ENCODE measurements at regions not wholly inside any gene's neighbourhood (a gene's known extent, or its start where the extent isn't known, plus 50 kb on each side); places are given as distances from the start of the nearest gene placed in this dataset.

- Histone ChIP-seq H3K36me3 (no peaks in the 10 kb centered on the region), H3K27ac (no peak overlapping the region), H3K27me3 (no peaks in the 10 kb centered on the region), H3K4me3 (no peak overlapping the region), H3K9me3 (no peaks in the 10 kb centered on the region), H3K4me1 (no peaks in the 10 kb centered on the region)
- ATAC-seq, result no peak
- no peak for TF ChIP-seq CTCF (IDR thresholded peaks at IDR 0.05)
- no peak for DNase-seq
- intact Hi-C loops (cut with DNase I), result no loop called here
Observed at GRCh38 chr11:101299210-101299609, 169.6 kb upstream of the PGR start.

GRCh38 chr11:101296896-101297295 lies 167.3 kb upstream of the PGR start:
- Histone ChIP-seq H3K4me1 (no peaks in the 10 kb centered on the region), H3K4me3 (no peak overlapping the region), H3K9me3 (peaks cover 4% of the 10 kb centered on the region), H3K27ac (no peak overlapping the region), H3K36me3 (no peaks in the 10 kb centered on the region), H3K27me3 (no peaks in the 10 kb centered on the region)
- ATAC-seq (no peak), DNase-seq (no peak)
- TF ChIP-seq CTCF (IDR thresholded peaks at IDR 0.05), result no peak
- intact Hi-C loops (cut with DNase I), result no loop called here

GRCh38 chr11:101292661-101293240 lies 163.1 kb upstream of the PGR start:
- ATAC-seq, result no peak
- H3K27me3 ChIP-seq, result no peaks in the 10 kb centered on the region
- intact Hi-C loops (cut with DNase I), result no loop called here

GRCh38 chr11:101291279-101291678 lies 161.7 kb upstream of the PGR start:
- H3K36me3 ChIP-seq, result no peaks in the 10 kb centered on the region
- H3K27ac ChIP-seq, result no peak overlapping the region
- H3K9me3 ChIP-seq, result peaks cover 10% of the 10 kb centered on the region
- no peak for TF ChIP-seq CTCF (IDR thresholded peaks at IDR 0.05)
- intact Hi-C loops (cut with DNase I), result no loop called here
- no peaks in the 10 kb centered on the region for H3K4me1 ChIP-seq
- ATAC-seq (no peak), DNase-seq (no peak)
- H3K27me3 ChIP-seq, result no peaks in the 10 kb centered on the region
- no peak overlapping the region for H3K4me3 ChIP-seq

More at GRCh38 chr11:101292661-101293240, 163.1 kb upstream of the PGR start:
- H3K4me1 ChIP-seq, result no peaks in the 10 kb centered on the region
- no peak for TF ChIP-seq CTCF (IDR thresholded peaks at IDR 0.05)
- H3K36me3 ChIP-seq, result no peaks in the 10 kb centered on the region
- H3K9me3 ChIP-seq, result peaks cover 10% of the 10 kb centered on the region
- H3K27ac ChIP-seq, result no peak overlapping the region
- no peak overlapping the region for H3K4me3 ChIP-seq
- no peak for DNase-seq

- TF ChIP-seq CTCF (IDR thresholded peaks at IDR 0.05), result no peak
- no peaks in the 10 kb centered on the region for H3K4me1 ChIP-seq
- H3K36me3 ChIP-seq, result no peaks in the 10 kb centered on the region
- peaks cover 8% of the 10 kb centered on the region for H3K9me3 ChIP-seq
- no peaks in the 10 kb centered on the region for H3K27me3 ChIP-seq
- no peak overlapping the region for H3K27ac ChIP-seq
- H3K4me3 ChIP-seq, result no peak overlapping the region
- DNase-seq (no peak), ATAC-seq (no peak)
- intact Hi-C loops (cut with DNase I), result no loop called here
Observed at GRCh38 chr11:101288392-101288791, 158.8 kb upstream of the PGR start.

- ATAC-seq (no peak), DNase-seq (no peak)
- Histone ChIP-seq H3K27ac (no peak overlapping the region), H3K4me3 (no peak overlapping the region), H3K36me3 (no peaks in the 10 kb centered on the region), H3K4me1 (no peaks in the 10 kb centered on the region), H3K27me3 (no peaks in the 10 kb centered on the region), H3K9me3 (no peaks in the 10 kb centered on the region)
- intact Hi-C loops (cut with DNase I), result no loop called here
- TF ChIP-seq CTCF (IDR thresholded peaks at IDR 0.05), result no peak
Observed at GRCh38 chr11:101279728-101280127, 150.1 kb upstream of the PGR start.
